GM18909 (cell line): ENCODE measurements at regions not wholly inside any gene's neighbourhood (a gene's known extent, or its start where the extent isn't known, plus 50 kb on each side); places are given as distances from the start of the nearest gene placed in this dataset.

ENCODE experiments used
- ATAC-seq: cut with Tn5 transposase; IDR thresholded peaks from one replicate; pipeline ENCODE4 v1.9.1; 2021; ENCODE audit warnings: mild to moderate bottlenecking; ENCODE audit not compliant: unreplicated experiment, poor library complexity

- no peak for ATAC-seq
These were observed 288.0 kb downstream of the ADGB start for GRCh38 chr6:146886587-146887446.

GRCh38 chr6:146887447-146888077, 288.8 kb downstream of the ADGB start:
- ATAC-seq = no peak

- ATAC-seq = no peak
These were observed 290.5 kb downstream of the ADGB start for GRCh38 chr6:146889303-146889702.

GRCh38 chr6:146890172-146890571, 291.4 kb downstream of the ADGB start:
- ATAC-seq = no peak

- no peak for ATAC-seq
These were observed 292.1 kb downstream of the ADGB start for GRCh38 chr6:146890644-146891434.

GRCh38 chr6:146891615-146892265, 293.0 kb downstream of the ADGB start:
- ATAC-seq = no peak

GRCh38 chr6:146892283-146892612, 293.5 kb downstream of the ADGB start:
- ATAC-seq = no peak

GRCh38 chr6:146892613-146893401, 294.0 kb downstream of the ADGB start:
- ATAC-seq = no peak

- ATAC-seq = no peak
These were observed 294.9 kb downstream of the ADGB start for GRCh38 chr6:146893690-146894089.

- ATAC-seq = no peak
These were observed 295.9 kb downstream of the ADGB start for GRCh38 chr6:146894624-146895023.

GRCh38 chr6:146895101-146895771, 296.5 kb downstream of the ADGB start:
- no peak for ATAC-seq

GRCh38 chr6:146895772-146896061, 296.9 kb downstream of the ADGB start:
- no peak for ATAC-seq

- no peak for ATAC-seq
These were observed 297.5 kb downstream of the ADGB start for GRCh38 chr6:146896062-146896813.

GRCh38 chr6:146896960-146897701, 298.4 kb downstream of the ADGB start:
- no peak for ATAC-seq

- ATAC-seq = no peak
These were observed 299.5 kb downstream of the ADGB start for GRCh38 chr6:146898069-146898887.

- ATAC-seq = no peak
These were observed 300.1 kb downstream of the ADGB start for GRCh38 chr6:146898888-146899227.
